ENCODE measurements at regions not wholly inside any gene's neighbourhood (a gene's known extent, or its start where the extent isn't known, plus 50 kb on each side); places are given as distances from the start of the nearest gene placed in this dataset.

- no peaks in the 10 kb centered on the region for H3K9me3 ChIP-seq (ENCODE audit: low read length)
- no peaks in the 10 kb centered on the region for H3K9me2 ChIP-seq (replicated peaks; ENCODE audit: insufficient read depth, low read length)
- H3K4me1 ChIP-seq (ENCODE audit: low read length) = no peaks in the 10 kb centered on the region
- no peaks in the 10 kb centered on the region for H3K27me3 ChIP-seq (ENCODE audit: low read length)
- H3K79me2 ChIP-seq (ENCODE audit: low read length) = no peaks in the 10 kb centered on the region
- no peaks in the 10 kb centered on the region for H4K20me1 ChIP-seq (ENCODE audit: insufficient read depth, low read depth, low read length)
- H3K27ac ChIP-seq (ENCODE audit: low read length) = no peak overlapping the region
- H3K36me3 ChIP-seq (ENCODE audit: insufficient read depth, low read length) = no peaks in the 10 kb centered on the region
- H2AFZ ChIP-seq (ENCODE audit: low read length) = no peak overlapping the region
- no peak overlapping the region for H3K4me3 ChIP-seq (ENCODE audit: low read length)
- peak; percentile 58 for DNase-seq
- no peak overlapping the region for H3K4me2 ChIP-seq (ENCODE audit: low read depth, low read length, poor library complexity, severe bottlenecking)
- H3K9ac ChIP-seq (ENCODE audit: low read length) = no peak overlapping the region
Measured at GRCh38 chr18:79585395-79586370, 93.9 kb upstream of the CTDP1 start.

GRCh38 chr18:79586436-79587225 is 93.0 kb upstream of the CTDP1 start:
- Histone ChIP-seq H3K27ac (ENCODE audit: low read length) (no peak overlapping the region), H3K9me2 (replicated peaks; ENCODE audit: insufficient read depth, low read length) (no peaks in the 10 kb centered on the region), H3K36me3 (ENCODE audit: insufficient read depth, low read length) (no peaks in the 10 kb centered on the region), H3K27me3 (ENCODE audit: low read length) (no peaks in the 10 kb centered on the region), H3K9ac (ENCODE audit: low read length) (no peak overlapping the region), H3K9me3 (ENCODE audit: low read length) (no peaks in the 10 kb centered on the region), H2AFZ (ENCODE audit: low read length) (no peak overlapping the region), H3K4me3 (ENCODE audit: low read length) (no peak overlapping the region), H3K4me1 (ENCODE audit: low read length) (no peaks in the 10 kb centered on the region), H4K20me1 (ENCODE audit: insufficient read depth, low read depth, low read length) (no peaks in the 10 kb centered on the region), H3K79me2 (ENCODE audit: low read length) (no peaks in the 10 kb centered on the region), H3K4me2 (ENCODE audit: low read depth, low read length, poor library complexity, severe bottlenecking) (no peak overlapping the region)
- DNase-seq = no peak

- Histone ChIP-seq H3K9me3 (ENCODE audit: low read length) (no peaks in the 10 kb centered on the region), H3K4me3 (ENCODE audit: low read length) (no peak overlapping the region), H3K9me2 (replicated peaks; ENCODE audit: insufficient read depth, low read length) (no peaks in the 10 kb centered on the region), H3K4me2 (ENCODE audit: low read depth, low read length, poor library complexity, severe bottlenecking) (no peak overlapping the region), H4K20me1 (ENCODE audit: insufficient read depth, low read depth, low read length) (no peaks in the 10 kb centered on the region), H3K27ac (ENCODE audit: low read length) (no peak overlapping the region), H3K9ac (ENCODE audit: low read length) (no peak overlapping the region), H3K79me2 (ENCODE audit: low read length) (no peaks in the 10 kb centered on the region), H3K27me3 (ENCODE audit: low read length) (no peaks in the 10 kb centered on the region), H3K36me3 (ENCODE audit: insufficient read depth, low read length) (no peaks in the 10 kb centered on the region), H2AFZ (ENCODE audit: low read length) (no peak overlapping the region), H3K4me1 (ENCODE audit: low read length) (no peaks in the 10 kb centered on the region)
- no peak for DNase-seq
Measured at GRCh38 chr18:79587226-79587741, 92.3 kb upstream of the CTDP1 start.

DNA sequence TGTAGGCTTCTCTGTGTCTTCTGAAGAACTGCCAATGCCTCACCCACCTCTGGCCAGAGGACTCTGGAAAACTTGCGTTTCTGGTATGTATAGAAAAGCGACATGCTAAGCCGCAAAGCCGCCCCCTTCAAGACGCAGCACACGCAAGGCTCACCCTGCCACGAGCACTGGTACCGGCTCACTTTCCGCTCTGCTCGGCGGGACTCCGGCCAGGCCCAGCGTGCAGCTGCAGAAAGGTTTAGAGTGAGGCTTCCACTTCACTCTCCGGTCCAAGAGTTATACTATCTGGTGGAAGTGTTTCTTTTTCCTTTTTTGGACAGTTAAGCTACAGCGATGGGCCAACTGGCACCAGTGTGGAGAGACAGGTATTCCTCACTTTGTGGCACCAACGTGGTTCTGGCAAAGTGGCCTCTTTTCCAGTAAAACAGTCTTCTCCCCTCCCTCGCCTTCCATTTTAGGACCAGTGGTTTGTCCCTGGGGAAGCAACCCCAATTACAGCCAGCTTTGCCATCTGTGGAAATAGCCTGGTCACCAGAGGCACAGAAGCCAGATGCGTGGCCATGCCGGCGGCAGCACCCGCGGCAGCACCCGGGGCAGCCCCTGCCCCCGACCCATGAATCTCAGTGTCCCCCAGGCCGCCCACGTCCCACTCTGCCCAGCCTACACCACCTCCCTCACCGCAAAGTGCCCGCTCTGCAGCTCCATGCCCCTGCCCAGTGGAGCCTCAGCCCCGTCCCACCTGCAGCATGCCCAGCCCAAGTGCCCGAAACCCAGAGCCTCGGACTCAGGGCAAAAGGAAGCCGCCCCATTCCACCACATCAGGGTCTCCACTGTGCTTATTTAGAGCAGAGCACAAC is 91.6 kb upstream of the CTDP1 start:
- Histone ChIP-seq H3K36me3 (ENCODE audit: insufficient read depth, low read length) (no peaks in the 10 kb centered on the region), H3K27me3 (ENCODE audit: low read length) (no peaks in the 10 kb centered on the region), H3K4me1 (ENCODE audit: low read length) (no peaks in the 10 kb centered on the region), H3K9ac (ENCODE audit: low read length) (no peak overlapping the region), H3K4me2 (ENCODE audit: low read depth, low read length, poor library complexity, severe bottlenecking) (no peak overlapping the region), H3K4me3 (ENCODE audit: low read length) (no peak overlapping the region), H3K27ac (ENCODE audit: low read length) (no peak overlapping the region), H3K9me3 (ENCODE audit: low read length) (no peaks in the 10 kb centered on the region), H2AFZ (ENCODE audit: low read length) (no peak overlapping the region), H3K79me2 (ENCODE audit: low read length) (no peaks in the 10 kb centered on the region), H4K20me1 (ENCODE audit: insufficient read depth, low read depth, low read length) (no peaks in the 10 kb centered on the region), H3K9me2 (replicated peaks; ENCODE audit: insufficient read depth, low read length) (no peaks in the 10 kb centered on the region)
- DNase-seq = no peak

DNA sequence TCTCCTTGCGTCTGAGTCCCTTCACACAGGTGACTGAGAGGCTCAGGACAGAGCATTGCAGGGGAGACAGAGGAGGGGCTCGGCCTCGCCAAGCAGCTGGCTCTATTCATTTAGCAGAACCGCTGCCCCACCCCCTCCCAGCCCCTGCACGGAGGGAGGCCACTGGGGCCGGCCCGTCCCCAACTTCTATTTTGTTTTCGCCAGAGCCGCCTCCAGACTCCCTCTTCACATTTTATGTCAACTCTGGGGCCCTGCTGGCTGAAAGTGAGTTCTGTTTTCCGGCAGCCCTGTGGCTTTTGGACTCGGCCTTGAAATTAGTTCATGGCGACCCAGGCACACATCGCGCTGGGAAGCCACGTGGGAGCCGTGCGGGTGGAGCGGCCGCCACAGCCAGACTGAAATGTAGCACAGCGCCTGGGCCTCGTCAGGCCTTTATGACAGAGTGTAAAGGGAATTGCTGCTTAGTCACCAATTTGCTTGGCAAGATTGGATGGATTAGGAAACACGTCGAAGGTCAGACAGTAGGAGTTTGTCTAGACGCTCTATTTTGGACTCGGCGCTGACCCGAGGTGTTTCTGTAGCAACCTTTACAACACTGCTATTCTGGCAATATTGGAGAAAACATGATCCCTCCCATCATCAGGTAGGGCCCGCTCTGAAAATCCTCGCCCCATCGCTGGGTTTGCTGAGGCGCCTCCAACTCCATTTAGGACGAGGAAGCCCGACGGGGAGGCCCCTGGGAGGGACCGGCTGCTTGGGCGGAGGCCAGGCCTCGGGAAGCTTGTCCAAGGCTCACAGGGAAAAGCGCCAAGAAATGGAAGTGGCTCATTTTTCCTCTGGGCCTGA is 90.7 kb upstream of the CTDP1 start:
- no peak for DNase-seq
- Histone ChIP-seq H2AFZ (ENCODE audit: low read length) (no peak overlapping the region), H3K4me1 (ENCODE audit: low read length) (no peaks in the 10 kb centered on the region), H3K9ac (ENCODE audit: low read length) (no peak overlapping the region), H3K79me2 (ENCODE audit: low read length) (no peaks in the 10 kb centered on the region), H3K27ac (ENCODE audit: low read length) (no peak overlapping the region), H3K4me2 (ENCODE audit: low read depth, low read length, poor library complexity, severe bottlenecking) (no peak overlapping the region), H3K4me3 (ENCODE audit: low read length) (no peak overlapping the region), H3K9me3 (ENCODE audit: low read length) (no peaks in the 10 kb centered on the region), H3K9me2 (replicated peaks; ENCODE audit: insufficient read depth, low read length) (no peaks in the 10 kb centered on the region), H3K27me3 (ENCODE audit: low read length) (no peaks in the 10 kb centered on the region), H3K36me3 (ENCODE audit: insufficient read depth, low read length) (no peaks in the 10 kb centered on the region), H4K20me1 (ENCODE audit: insufficient read depth, low read depth, low read length) (no peaks in the 10 kb centered on the region)

- Histone ChIP-seq H3K27ac (ENCODE audit: low read length) (no peak overlapping the region), H3K4me2 (ENCODE audit: low read depth, low read length, poor library complexity, severe bottlenecking) (no peak overlapping the region)
Measured at GRCh38 chr18:79589601-79590091, 90.0 kb upstream of the CTDP1 start.

More at GRCh38 chr18:79589601-79590091, 90.0 kb upstream of the CTDP1 start:
- Histone ChIP-seq H3K4me1 (ENCODE audit: low read length) (no peaks in the 10 kb centered on the region), H3K4me3 (ENCODE audit: low read length) (no peak overlapping the region), H4K20me1 (ENCODE audit: insufficient read depth, low read depth, low read length) (no peaks in the 10 kb centered on the region), H3K9me2 (replicated peaks; ENCODE audit: insufficient read depth, low read length) (no peaks in the 10 kb centered on the region), H2AFZ (ENCODE audit: low read length) (no peak overlapping the region), H3K27me3 (ENCODE audit: low read length) (no peaks in the 10 kb centered on the region), H3K79me2 (ENCODE audit: low read length) (no peaks in the 10 kb centered on the region), H3K9me3 (ENCODE audit: low read length) (no peaks in the 10 kb centered on the region), H3K9ac (ENCODE audit: low read length) (no peak overlapping the region), H3K36me3 (ENCODE audit: insufficient read depth, low read length) (no peaks in the 10 kb centered on the region)
- no peak for DNase-seq
